HUDEP-2 (cell line): ENCODE measurements at regions not wholly inside any gene's neighbourhood (a gene's known extent, or its start where the extent isn't known, plus 50 kb on each side); places are given as distances from the start of the nearest gene placed in this dataset.

Experiments
- DNase-seq, 76 experiments: peaks; one replicate each; lab custom pipeline; 2025; ENCODE audit not compliant: unreplicated experiment in 76 of 76; lab: John Stamatoyannopoulos, UW

GRCh38 chr12:58252914-58253313 lies 311.5 kb downstream of the ATP23 start:
- no peak for DNase-seq

- DNase-seq: no peak
Measured at GRCh38 chr12:58253663-58254062, 312.3 kb downstream of the ATP23 start.

GRCh38 chr12:58254463-58255100 lies 313.2 kb downstream of the ATP23 start:
- no peak for DNase-seq

- no peak for DNase-seq
Measured at GRCh38 chr12:58262796-58263195, 321.4 kb downstream of the ATP23 start.

- DNase-seq: no peak
Measured at GRCh38 chr12:58263816-58264215, 322.4 kb downstream of the ATP23 start.

GRCh38 chr12:58268069-58268468 lies 326.7 kb downstream of the ATP23 start:
- DNase-seq: no peak

GRCh38 chr12:58269476-58269875 lies 328.1 kb downstream of the ATP23 start:
- DNase-seq: no peak

GRCh38 chr12:58270966-58271705 lies 329.8 kb downstream of the ATP23 start:
- no peak for DNase-seq

- DNase-seq: no peak
Measured at GRCh38 chr12:58272461-58272860, 331.1 kb downstream of the ATP23 start.

- DNase-seq: no peak
Measured at GRCh38 chr12:58277231-58277630, 335.9 kb downstream of the ATP23 start.

GRCh38 chr12:58283553-58283952 lies 342.2 kb downstream of the ATP23 start:
- DNase-seq: no peak

GRCh38 chr12:58285551-58285950 lies 344.2 kb downstream of the ATP23 start:
- no peak for DNase-seq

- DNase-seq: no peak
Measured at GRCh38 chr12:58286353-58286752, 345.0 kb downstream of the ATP23 start.

- DNase-seq: no peak
Measured at GRCh38 chr12:58288190-58288589, 346.8 kb downstream of the ATP23 start.

GRCh38 chr12:58291106-58291505 lies 349.7 kb downstream of the ATP23 start:
- DNase-seq: no peak

GRCh38 chr12:58293308-58293982 lies 352.1 kb downstream of the ATP23 start:
- no peak for DNase-seq

- no peak for DNase-seq
Measured at GRCh38 chr12:58295268-58295667, 353.9 kb downstream of the ATP23 start.

GRCh38 chr12:58296863-58297262 lies 355.5 kb downstream of the ATP23 start:
- no peak for DNase-seq

GRCh38 chr12:58298803-58299202 lies 357.4 kb downstream of the ATP23 start:
- DNase-seq: no peak

- DNase-seq: no peak
Measured at GRCh38 chr12:58299371-58299770, 358.0 kb downstream of the ATP23 start.

GRCh38 chr12:58301038-58301729 lies 359.8 kb downstream of the ATP23 start:
- no peak for DNase-seq
